Gastroesophageal sphincter (tissue), 3 donors: ENCODE measurements at regions not wholly inside any gene's neighbourhood (a gene's known extent, or its start where the extent isn't known, plus 50 kb on each side); places are given as distances from the start of the nearest gene placed in this dataset.

Source experiments
- CTCF ChIP-seq, 4 experiments: fragments of 200-600 bp in 2 of 4; fragments of 450-650 bp in 2 of 4; sonication (generic) in 1 of 4; IDR thresholded peaks; one replicate each; pipeline ENCODE4 v1.5.1; 2017 to 2019; ENCODE audit warnings: antibody characterized with exemption in 4 of 4, mild to moderate bottlenecking in 2 of 4, moderate library complexity in 2 of 4
- EP300 ChIP-seq: sonication (generic); formaldehyde crosslinking; IDR thresholded peaks from one replicate; pipeline ENCODE4 v1.6.1; 2017; ENCODE audit warnings: antibody characterized with exemption, mild to moderate bottlenecking
- POLR2A ChIP-seq, 2 donors: fragments of 450-650 bp; IDR thresholded peaks; one replicate each; pipeline ENCODE4 v1.6.1; 2017; ENCODE audit warnings: antibody characterized with exemption in 2 of 2, mild to moderate bottlenecking in 2 of 2, moderate library complexity in 1 of 2
- POLR2AphosphoS5 ChIP-seq: sonication (generic); formaldehyde crosslinking; IDR thresholded peaks from one replicate; pipeline ENCODE4 v1.6.1; 2017; ENCODE audit warnings: antibody characterized with exemption

- TF ChIP-seq CTCF (IDR thresholded peaks at IDR 0.05) (no peak), POLR2A (IDR thresholded peaks at IDR 0.05) (no peak), POLR2AphosphoS5 (no peak), EP300 (no peak)
These were observed 61.3 kb upstream of the PAX3 start for GRCh38 chr2:222360146-222360545.
